Activated CD4-positive, alpha-beta T cell treated with anti-CD3 and anti-CD28 coated beads, Interleukin-10, Interleukin-2, amounts not matched to agents 100 ng/mL and 50 ng/mL, durations not matched to agents 16 hours and 8 hours (primary cell): ENCODE measurements at regions not wholly inside any gene's neighbourhood (a gene's known extent, or its start where the extent isn't known, plus 50 kb on each side); places are given as distances from the start of the nearest gene placed in this dataset.

Experiments used
- DNase-seq: peaks from one replicate; pipeline ENCODE4 v3.0.0-alpha.2; 2020

DNA sequence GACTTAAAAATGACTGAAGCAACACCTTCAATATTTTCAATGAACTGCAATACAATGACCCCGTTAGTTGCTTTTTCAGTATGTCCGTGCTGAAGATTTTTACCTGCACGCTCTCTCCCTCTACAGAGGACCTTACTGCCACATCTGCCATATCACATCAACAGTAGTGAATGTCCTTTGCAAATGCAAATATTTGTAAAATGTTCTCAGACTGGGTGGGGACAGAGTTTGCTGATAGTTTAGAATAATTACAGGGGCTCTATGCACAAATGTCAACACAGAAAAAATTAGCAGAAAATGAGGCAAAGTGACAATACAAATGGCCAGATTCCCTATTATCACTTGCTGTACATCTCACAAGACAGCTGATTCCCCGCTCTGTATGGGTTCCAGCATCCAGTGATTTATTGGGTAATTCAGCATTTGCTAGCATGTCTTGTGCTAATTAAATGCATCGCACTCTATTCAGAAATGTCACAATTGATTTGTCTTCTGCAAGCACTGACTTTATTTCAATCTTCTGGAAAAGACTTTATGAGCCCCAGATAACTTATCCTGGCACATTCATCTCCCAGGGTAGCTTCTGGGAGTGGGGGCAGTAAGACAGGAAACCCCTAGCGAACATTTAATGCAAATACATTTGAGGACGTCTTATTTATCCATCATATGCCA lies 69.1 kb upstream of the PTER start:
- no peak for DNase-seq

DNA sequence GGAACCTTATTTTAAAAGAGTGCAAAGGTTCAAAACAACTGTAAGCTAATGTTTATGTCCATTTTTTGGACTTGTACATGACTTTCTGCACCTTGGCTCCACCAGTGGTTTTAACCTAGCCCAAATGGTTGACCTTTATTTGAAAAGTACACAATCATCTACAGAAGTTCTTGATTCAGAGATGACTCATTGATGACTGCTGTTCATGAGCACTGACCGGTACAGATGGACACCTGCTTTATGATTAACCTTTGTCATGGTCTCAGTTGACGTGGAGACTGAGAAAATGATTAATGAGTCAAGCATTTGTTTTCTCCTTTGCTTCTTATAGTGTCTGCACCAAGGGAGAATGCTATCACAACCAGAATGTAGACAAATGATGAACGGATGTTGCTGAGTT lies 55.7 kb upstream of the PTER start:
- DNase-seq = no peak

DNA sequence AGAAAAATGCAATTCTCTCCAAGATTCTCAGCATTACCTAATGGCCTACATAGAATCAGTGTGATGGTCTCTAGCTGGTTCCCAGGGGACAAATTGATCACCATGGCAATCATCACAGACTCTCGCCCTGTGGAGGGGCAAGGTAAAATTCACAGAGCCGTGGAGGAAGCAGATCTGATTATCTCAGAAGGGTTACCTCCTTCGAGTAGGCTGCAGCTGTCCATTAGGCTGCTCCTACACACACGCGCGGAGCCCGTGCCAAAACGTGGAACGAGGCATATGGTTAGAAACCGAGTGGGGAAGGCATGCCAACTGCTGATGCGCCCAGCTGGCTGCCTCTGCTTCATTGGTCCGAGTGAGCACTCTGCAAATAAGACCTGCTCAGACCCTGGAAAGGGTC lies 52.8 kb upstream of the PTER start:
- no peak for DNase-seq

DNA sequence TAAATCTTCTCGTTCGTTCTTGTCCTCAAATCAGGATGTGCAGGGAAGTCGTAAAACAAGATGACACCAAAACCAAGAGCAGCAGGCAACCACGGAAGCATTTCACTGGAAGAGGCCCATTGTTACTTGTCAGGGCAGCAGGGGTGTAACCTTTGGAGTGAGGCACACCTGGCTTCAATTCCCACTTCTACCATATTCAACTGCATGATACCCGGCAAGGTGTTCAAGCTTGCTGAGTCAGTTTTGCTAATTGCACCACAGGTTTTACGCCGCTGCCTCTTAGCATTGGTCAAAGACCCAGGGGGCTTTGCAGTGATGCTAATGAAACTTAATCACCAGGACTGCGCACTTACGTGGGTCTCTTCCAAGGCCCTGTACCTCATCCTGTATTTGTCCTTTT lies 50.0 kb upstream of the PTER start:
- no peak for DNase-seq
